Caco-2 (cell line): ENCODE measurements at regions not wholly inside any gene's neighbourhood (a gene's known extent, or its start where the extent isn't known, plus 50 kb on each side); places are given as distances from the start of the nearest gene placed in this dataset.
A peak's percentile ranks its signal among the peaks of the same experiment; 100 is the strongest.
"Not testable (repeated sequence)": the region's sequence is repeated elsewhere in the genome, so short reads cannot be mapped to it uniquely, and the experiment has no call there.

Experiments
- BruUV-seq: library from RNA; stranded (reverse); fragments of 400-500 nt; replicated peaks from 2 replicates; lab custom pipeline; 2021; lab: Mats Ljungman, UMichigan
- CTCF ChIA-PET: fragments of 300-600 bp; sonication (Branson Sonifier 250); formaldehyde crosslinking; loops from one replicate; lab custom pipeline; 2022; ENCODE audit warnings: antibody characterized with exemption; lab: Charles Lee
- POLR2A ChIA-PET: fragments of 300-600 bp; sonication (Branson Sonifier 250); formaldehyde crosslinking; loops from one replicate; lab custom pipeline; 2022; ENCODE audit warnings: antibody characterized with exemption; lab: Charles Lee
- DNase-seq, 2 experiments: peaks; one replicate each; pipeline versions ENCODE4 v3.0.0 to v3.0.0-alpha.2; 2020 to 2022
- H3K27me3 ChIP-seq: replicated peaks from 2 replicates; pipeline ENCODE4 v1.6.0; 2011; ENCODE audit warnings: low read length; ENCODE audit not compliant: control insufficient read depth, insufficient read depth
- H3K36me3 ChIP-seq: 2 replicates; pipeline ENCODE4 v1.5.1; 2011; ENCODE audit warnings: low read length; ENCODE audit not compliant: control insufficient read depth, insufficient read depth
- H3K4me1 ChIP-seq: fragments of 250-450 bp; sonication (Bioruptor Pico); 2 replicates; pipeline ENCODE4 v1.5.1; 2020; ENCODE audit warnings: mild to moderate bottlenecking
- H3K4me3 ChIP-seq: 2 replicates; pipeline ENCODE4 v1.5.1; 2011; ENCODE audit warnings: low read depth, mild to moderate bottlenecking, control low read depth, low read length
- H3K9me3 ChIP-seq: fragments of 250-450 bp; sonication (Bioruptor Pico); 2 replicates; pipeline ENCODE4 v1.5.1; 2020; ENCODE audit warnings: mild to moderate bottlenecking, moderate library complexity
- H3K27ac Mint-ChIP-seq: one replicate; pipeline ENCODE4 v1.8.0; 2022; ENCODE audit warnings: mixed read lengths; ENCODE audit not compliant: unreplicated experiment
- H3K27me3 Mint-ChIP-seq: one replicate; pipeline ENCODE4 v1.8.0; 2022; ENCODE audit warnings: mixed read lengths; ENCODE audit not compliant: insufficient read depth, unreplicated experiment
- H3K36me3 Mint-ChIP-seq: one replicate; pipeline ENCODE4 v1.8.0; 2022; ENCODE audit warnings: mild to moderate bottlenecking, mixed read lengths; ENCODE audit not compliant: insufficient read depth, unreplicated experiment
- H3K4me1 Mint-ChIP-seq: one replicate; pipeline ENCODE4 v1.8.0; 2022; ENCODE audit warnings: low read depth, mixed read lengths; ENCODE audit not compliant: unreplicated experiment
- H3K4me3 Mint-ChIP-seq: one replicate; pipeline ENCODE4 v1.8.0; 2022; ENCODE audit warnings: mild to moderate bottlenecking, moderate library complexity, mixed read lengths; ENCODE audit not compliant: unreplicated experiment
- H3K9me3 Mint-ChIP-seq: one replicate; pipeline ENCODE4 v1.8.0; 2022; ENCODE audit warnings: mixed read lengths; ENCODE audit not compliant: unreplicated experiment
- intact Hi-C: fragments of 100-400 bp; cut with micrococcal nuclease; formaldehyde crosslinking; loops from one replicate; pipeline ENCODE4 v1.10.0; 2022; ENCODE audit not compliant: unreplicated experiment
- TF ChIP-seq, protein P1 (sequence below), 2 experiments: fragments of 200-600 bp in 1 of 2; IDR thresholded peaks; 1 replicate in 1 of 2; 2 replicates in 1 of 2; pipeline versions ENCODE4 v1.5.1 to v1.8.0; 2011 to 2022; ENCODE audit warnings: antibody characterized with exemption in 1 of 2, control low read depth in 1 of 2, inconsistent platforms in 1 of 2, low read depth in 1 of 2, low read length in 1 of 2, mild to moderate bottlenecking in 1 of 2, moderate library complexity in 1 of 2; ENCODE audit not compliant: insufficient read depth in 1 of 2, severe bottlenecking in 1 of 2, unreplicated experiment in 1 of 2

DNA sequence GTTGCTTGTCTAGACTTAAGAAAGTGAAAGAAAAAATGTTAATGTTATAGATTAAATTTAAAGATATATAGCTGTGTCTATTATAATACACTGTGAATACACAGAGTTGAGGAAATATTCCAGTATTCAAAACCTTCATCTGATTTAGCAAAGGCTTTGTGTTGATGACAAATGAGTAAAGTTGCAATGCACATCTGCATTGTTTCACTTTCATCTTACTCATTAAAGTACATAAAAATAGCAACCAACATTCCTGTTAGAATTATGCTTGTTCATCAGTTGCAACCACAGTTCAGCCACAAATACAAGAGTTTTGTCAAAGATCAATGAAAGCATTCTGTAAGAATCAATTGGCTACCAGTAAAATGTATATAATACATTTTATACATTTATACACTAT is 346.4 kb upstream of the SLC7A11 start:
- no peaks in the 10 kb centered on the region for H3K9me3 ChIP-seq
- H3K27me3 Mint-ChIP-seq = peaks cover 4% of the 10 kb centered on the region
- no peaks in the 10 kb centered on the region for H3K27me3 ChIP-seq
- H3K9me3 Mint-ChIP-seq = peaks cover 11% of the 10 kb centered on the region
- ChIA-PET CTCF (no interaction called here), POLR2A (no interaction called here)
- H3K27ac Mint-ChIP-seq = no peak overlapping the region
- no peak overlapping the region for H3K4me3 Mint-ChIP-seq
- H3K4me3 ChIP-seq = no peak overlapping the region
- TF ChIP-seq, protein P1, sequence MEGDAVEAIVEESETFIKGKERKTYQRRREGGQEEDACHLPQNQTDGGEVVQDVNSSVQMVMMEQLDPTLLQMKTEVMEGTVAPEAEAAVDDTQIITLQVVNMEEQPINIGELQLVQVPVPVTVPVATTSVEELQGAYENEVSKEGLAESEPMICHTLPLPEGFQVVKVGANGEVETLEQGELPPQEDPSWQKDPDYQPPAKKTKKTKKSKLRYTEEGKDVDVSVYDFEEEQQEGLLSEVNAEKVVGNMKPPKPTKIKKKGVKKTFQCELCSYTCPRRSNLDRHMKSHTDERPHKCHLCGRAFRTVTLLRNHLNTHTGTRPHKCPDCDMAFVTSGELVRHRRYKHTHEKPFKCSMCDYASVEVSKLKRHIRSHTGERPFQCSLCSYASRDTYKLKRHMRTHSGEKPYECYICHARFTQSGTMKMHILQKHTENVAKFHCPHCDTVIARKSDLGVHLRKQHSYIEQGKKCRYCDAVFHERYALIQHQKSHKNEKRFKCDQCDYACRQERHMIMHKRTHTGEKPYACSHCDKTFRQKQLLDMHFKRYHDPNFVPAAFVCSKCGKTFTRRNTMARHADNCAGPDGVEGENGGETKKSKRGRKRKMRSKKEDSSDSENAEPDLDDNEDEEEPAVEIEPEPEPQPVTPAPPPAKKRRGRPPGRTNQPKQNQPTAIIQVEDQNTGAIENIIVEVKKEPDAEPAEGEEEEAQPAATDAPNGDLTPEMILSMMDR (IDR thresholded peaks at IDR 0.05; ENCODE audit: insufficient read depth in 1 of 2, low read depth in 1 of 2, low read length in 1 of 2, severe bottlenecking in 1 of 2, unreplicated experiment in 1 of 2) = no peak
- intact Hi-C loops = no loop called here
- no peaks in the 10 kb centered on the region for H3K36me3 ChIP-seq
- no peaks in the 10 kb centered on the region for H3K4me1 Mint-ChIP-seq
- no TSS peak for BruUV-seq
- H3K4me1 ChIP-seq = no peaks in the 10 kb centered on the region
- H3K36me3 Mint-ChIP-seq = no peaks in the 10 kb centered on the region
- no peak for DNase-seq

DNA sequence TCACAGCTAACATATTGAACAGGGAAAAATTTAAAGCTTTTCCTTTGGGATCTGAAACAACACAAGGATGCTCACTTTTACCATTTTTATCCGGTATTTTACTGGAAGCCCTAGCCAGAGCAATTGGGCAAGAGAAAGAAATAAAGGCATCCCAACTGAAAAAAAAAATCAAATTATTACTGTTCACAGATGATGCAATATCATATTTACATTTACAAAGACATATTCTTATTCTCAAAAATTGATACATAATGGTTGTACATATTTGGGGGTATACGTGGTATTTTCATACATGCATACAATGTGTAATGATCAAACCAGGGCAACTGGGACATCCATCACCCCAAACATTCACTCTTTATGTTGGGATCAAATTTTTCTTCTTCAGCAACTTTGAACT is 337.0 kb upstream of the SLC7A11 start:
- POLR2A ChIA-PET = no interaction called here
- no peaks in the 10 kb centered on the region for H3K27me3 ChIP-seq
- Mint-ChIP-seq H3K4me3 (no peak overlapping the region), H3K4me1 (no peaks in the 10 kb centered on the region), H3K9me3 (peaks cover 11% of the 10 kb centered on the region), H3K27ac (no peak overlapping the region), H3K27me3 (no peaks in the 10 kb centered on the region), H3K36me3 (peaks cover 6% of the 10 kb centered on the region)
- no peak for DNase-seq
- TF ChIP-seq, protein P1 (IDR thresholded peaks at IDR 0.05; ENCODE audit: insufficient read depth in 1 of 2, low read depth in 1 of 2, low read length in 1 of 2, severe bottlenecking in 1 of 2, unreplicated experiment in 1 of 2) = no peak
- BruUV-seq = no TSS peak
- no peak overlapping the region for H3K4me3 ChIP-seq
- intact Hi-C loops = loop anchor here (5.0 kb wide), 2 partner anchors 487 to 542 kb away; no protein-coding TSS in a partner anchor
- CTCF ChIA-PET = interaction anchor here (2.6 kb wide), 1 partner anchor 102 kb away, joined by 20 read pairs; no protein-coding TSS in a partner anchor
- no peaks in the 10 kb centered on the region for H3K36me3 ChIP-seq
- H3K9me3 ChIP-seq = peaks cover 6% of the 10 kb centered on the region; the same call in 1 of the 2 replicates
- H3K4me1 ChIP-seq = no peaks in the 10 kb centered on the region

DNA sequence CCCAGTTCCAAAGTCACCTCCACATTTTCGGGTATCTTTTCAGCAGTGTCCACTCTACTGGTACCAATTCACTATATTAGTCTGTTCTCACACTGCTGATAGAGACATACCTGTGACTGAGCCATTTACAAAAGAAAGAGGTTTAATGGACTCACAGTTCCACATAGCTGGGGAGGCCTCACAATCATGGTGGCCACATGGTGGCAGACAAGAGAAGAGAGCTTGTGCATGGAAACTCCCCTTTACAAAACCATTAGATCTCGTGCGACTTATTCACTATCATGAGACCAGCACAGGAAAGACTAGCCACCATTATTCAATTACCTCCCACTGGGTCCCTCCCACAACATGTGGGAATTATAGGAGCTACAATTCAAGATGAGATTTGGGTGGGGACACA is 335.7 kb upstream of the SLC7A11 start:
- H3K27ac Mint-ChIP-seq, H3K9me3 ChIP-seq, H3K4me1 Mint-ChIP-seq, H3K27me3 Mint-ChIP-seq, BruUV-seq, H3K4me1 ChIP-seq, POLR2A ChIA-PET, H3K4me3 ChIP-seq, H3K36me3 ChIP-seq, H3K27me3 ChIP-seq, H3K36me3 Mint-ChIP-seq, H3K4me3 Mint-ChIP-seq: not testable (repeated sequence)
- intact Hi-C loops = loop anchor here (1.0 to 5.0 kb wide), 5 partner anchors 103 to 541 kb away; no protein-coding TSS in a partner anchor
- DNase-seq = peak in 1 of 2 experiments; percentile 53
- H3K9me3 Mint-ChIP-seq = peaks cover 10% of the 10 kb centered on the region
- TF ChIP-seq, protein P1 (IDR thresholded peaks at IDR 0.05; ENCODE audit: insufficient read depth in 1 of 2, low read depth in 1 of 2, low read length in 1 of 2, severe bottlenecking in 1 of 2, unreplicated experiment in 1 of 2) = peak; percentile 16 to 21
- CTCF ChIA-PET = interaction anchor here (1.5 to 2.6 kb wide), 3 partner anchors 103 to 360 kb away, joined by 18 to 29 read pairs (median 20); no protein-coding TSS in a partner anchor
